Small intestine (tissue), 7 donors: ENCODE measurements at regions not wholly inside any gene's neighbourhood (a gene's known extent, or its start where the extent isn't known, plus 50 kb on each side); places are given as distances from the start of the nearest gene placed in this dataset.

Experiments
- DNase-seq, 2 donors: peaks; one replicate each; pipeline versions ENCODE4 v3.0.0 to v3.0.0-alpha.2; 2013
- FAIRE-seq: peaks from 2 replicates; lab custom pipeline; 2012; peaks lifted over from hg19 to GRCh38; lab: Jason Lieb, UNC
- H3K27ac ChIP-seq, 3 donors: one replicate each; pipeline ENCODE4 v1.5.1; 2013; ENCODE audit warnings: low read length in 2 of 3, mild to moderate bottlenecking in 2 of 3, control low read depth in 1 of 3, inconsistent platforms in 1 of 3, low read depth in 1 of 3, moderate library complexity in 1 of 3
- H3K27me3 ChIP-seq, 3 donors: one replicate each; pipeline ENCODE4 v1.6.1; 2013; ENCODE audit warnings: low read length in 3 of 3, inconsistent platforms in 1 of 3; ENCODE audit not compliant: control insufficient read depth in 3 of 3, insufficient read depth in 3 of 3
- H3K36me3 ChIP-seq, 3 donors: one replicate each; pipeline ENCODE4 v1.6.1; 2013; ENCODE audit warnings: low read length in 3 of 3, inconsistent platforms in 1 of 3, low read depth in 1 of 3, mild to moderate bottlenecking in 1 of 3, moderate library complexity in 1 of 3; ENCODE audit not compliant: control insufficient read depth in 3 of 3, insufficient read depth in 2 of 3
- H3K4me1 ChIP-seq, 3 donors: one replicate each; pipeline ENCODE4 v1.6.1; 2013; ENCODE audit warnings: low read length in 2 of 3, inconsistent platforms in 1 of 3, low read depth in 1 of 3, mild to moderate bottlenecking in 1 of 3, moderate library complexity in 1 of 3; ENCODE audit not compliant: control insufficient read depth in 3 of 3, insufficient read depth in 2 of 3
- H3K4me3 ChIP-seq, 3 donors: one replicate each; pipeline ENCODE4 v1.5.1; 2013; ENCODE audit warnings: low read length in 3 of 3, control low read depth in 1 of 3, inconsistent platforms in 1 of 3, low read depth in 1 of 3, mild to moderate bottlenecking in 1 of 3, moderate library complexity in 1 of 3
- H3K9me3 ChIP-seq, 2 donors: one replicate each; pipeline ENCODE4 v1.6.1; 2013; ENCODE audit warnings: low read depth in 1 of 2, low read length in 1 of 2; ENCODE audit not compliant: control insufficient read depth in 2 of 2, insufficient read depth in 1 of 2
- WGBS, 3 donors: extraction: QIAGEN DNeasy Blood & Tissue Kit; methylation state at CpG; one replicate each; pipeline ENCODE4 v1.1.7; 2013; 5-methylcytosine and 5-hydroxymethylcytosine counted together
- donor health status: healthy with polysubstance abuse.
- donor health status: control.
- donor health status: control.
- donor health status: Bipolar disorder and iron deficiency.
- donor health status: healthy.

- FAIRE-seq: no peak
- 85 to 97% (median 96%) methylated on average over 1 of the region's 1 CpG for WGBS, 3 donors
- no peaks in the 10 kb centered on the region for H3K36me3 ChIP-seq
- no peaks in the 10 kb centered on the region for H3K4me1 ChIP-seq
- no peaks in the 10 kb centered on the region for H3K9me3 ChIP-seq
- H3K4me3 ChIP-seq: no peak overlapping the region
- DNase-seq: no peak
- no peak overlapping the region for H3K27ac ChIP-seq
- no peaks in the 10 kb centered on the region for H3K27me3 ChIP-seq
These were observed 239.9 kb upstream of the PHF14 start for GRCh38 chr7:10733747-10734146.

GRCh38 chr7:10734595-10734994 is 239.1 kb upstream of the PHF14 start:
- no peaks in the 10 kb centered on the region for H3K36me3 ChIP-seq
- H3K27me3 ChIP-seq: no peaks in the 10 kb centered on the region
- WGBS, 3 donors: 82 to 89% (median 85%) methylated on average over 2 of the region's 2 CpGs
- H3K4me1 ChIP-seq: no peaks in the 10 kb centered on the region
- H3K9me3 ChIP-seq: no peaks in the 10 kb centered on the region
- H3K4me3 ChIP-seq: no peak overlapping the region
- FAIRE-seq (no peak), DNase-seq (no peak)
- no peak overlapping the region for H3K27ac ChIP-seq

GRCh38 chr7:10739401-10739800 is 234.3 kb upstream of the PHF14 start:
- Histone ChIP-seq H3K36me3 (no peaks in the 10 kb centered on the region), H3K4me1 (no peaks in the 10 kb centered on the region), H3K9me3 (no peaks in the 10 kb centered on the region), H3K4me3 (no peak overlapping the region), H3K27me3 (no peaks in the 10 kb centered on the region), H3K27ac (no peak overlapping the region)
- DNase-seq (no peak), FAIRE-seq (no peak)
- 86 to 90% (median 87%) methylated on average over 4 of the region's 4 CpGs for WGBS, 3 donors

- 37 to 48% (median 45%) methylated on average over 1 of the region's 1 CpG for WGBS, 3 donors
- DNase-seq: no peak
- FAIRE-seq: no peak
- Histone ChIP-seq H3K4me1 (no peaks in the 10 kb centered on the region), H3K9me3 (no peaks in the 10 kb centered on the region), H3K27ac (no peak overlapping the region), H3K4me3 (no peak overlapping the region), H3K27me3 (no peaks in the 10 kb centered on the region), H3K36me3 (no peaks in the 10 kb centered on the region)
These were observed 232.9 kb upstream of the PHF14 start for GRCh38 chr7:10740805-10741204.

GRCh38 chr7:10756981-10757380 is 216.7 kb upstream of the PHF14 start:
- WGBS, 3 donors: 58 to 68% (median 65%) methylated on average over 2 of the region's 2 CpGs
- H3K4me3 ChIP-seq: no peak overlapping the region
- H3K36me3 ChIP-seq: no peaks in the 10 kb centered on the region
- no peaks in the 10 kb centered on the region for H3K27me3 ChIP-seq
- H3K4me1 ChIP-seq: no peaks in the 10 kb centered on the region
- peaks cover 0 to 14% of the 10 kb centered on the region in 2 donors for H3K9me3 ChIP-seq
- no peak for FAIRE-seq
- DNase-seq: no peak
- H3K27ac ChIP-seq: no peak overlapping the region

GRCh38 chr7:10759120-10759519 is 214.6 kb upstream of the PHF14 start:
- Histone ChIP-seq H3K36me3 (no peaks in the 10 kb centered on the region), H3K27ac (no peak overlapping the region), H3K9me3 (peaks cover 0 to 14% of the 10 kb centered on the region in 2 donors), H3K4me1 (no peaks in the 10 kb centered on the region), H3K4me3 (no peak overlapping the region), H3K27me3 (no peaks in the 10 kb centered on the region)
- WGBS, 3 donors: 90 to 100% (median 96%) methylated on average over 2 of the region's 2 CpGs
- DNase-seq (no peak), FAIRE-seq (no peak)

GRCh38 chr7:10767771-10768170 is 205.9 kb upstream of the PHF14 start:
- Histone ChIP-seq H3K36me3 (no peaks in the 10 kb centered on the region), H3K27me3 (no peaks in the 10 kb centered on the region), H3K4me1 (no peaks in the 10 kb centered on the region), H3K27ac (no peak overlapping the region), H3K9me3 (no peaks in the 10 kb centered on the region), H3K4me3 (no peak overlapping the region)
- FAIRE-seq (no peak), DNase-seq (no peak)
- 82 to 89% (median 86%) methylated on average over 4 of the region's 4 CpGs for WGBS, 3 donors

- 77 to 84% (median 82%) methylated on average over 5 of the region's 5 CpGs for WGBS, 3 donors
- no peak for FAIRE-seq
- Histone ChIP-seq H3K27me3 (no peaks in the 10 kb centered on the region), H3K27ac (no peak overlapping the region), H3K9me3 (peaks cover 0 to under 1% of the 10 kb centered on the region in 2 donors), H3K36me3 (no peaks in the 10 kb centered on the region), H3K4me1 (no peaks in the 10 kb centered on the region), H3K4me3 (no peak overlapping the region)
- no peak for DNase-seq
These were observed 203.5 kb upstream of the PHF14 start for GRCh38 chr7:10770176-10770575.

- no peak overlapping the region for H3K27ac ChIP-seq
- no peak for FAIRE-seq
- no peaks in the 10 kb centered on the region for H3K4me1 ChIP-seq
- no peak for DNase-seq
- H3K36me3 ChIP-seq: no peaks in the 10 kb centered on the region
- WGBS, 3 donors: 81 to 86% (median 82%) methylated on average over 3 of the region's 3 CpGs
- peaks cover 0 to 2% of the 10 kb centered on the region in 2 donors for H3K9me3 ChIP-seq
- H3K27me3 ChIP-seq: no peaks in the 10 kb centered on the region
- H3K4me3 ChIP-seq: no peak overlapping the region
These were observed 200.2 kb upstream of the PHF14 start for GRCh38 chr7:10773430-10773829.
